ENCODE measurements at regions not wholly inside any gene's neighbourhood (a gene's known extent, or its start where the extent isn't known, plus 50 kb on each side); places are given as distances from the start of the nearest gene placed in this dataset.

DNA sequence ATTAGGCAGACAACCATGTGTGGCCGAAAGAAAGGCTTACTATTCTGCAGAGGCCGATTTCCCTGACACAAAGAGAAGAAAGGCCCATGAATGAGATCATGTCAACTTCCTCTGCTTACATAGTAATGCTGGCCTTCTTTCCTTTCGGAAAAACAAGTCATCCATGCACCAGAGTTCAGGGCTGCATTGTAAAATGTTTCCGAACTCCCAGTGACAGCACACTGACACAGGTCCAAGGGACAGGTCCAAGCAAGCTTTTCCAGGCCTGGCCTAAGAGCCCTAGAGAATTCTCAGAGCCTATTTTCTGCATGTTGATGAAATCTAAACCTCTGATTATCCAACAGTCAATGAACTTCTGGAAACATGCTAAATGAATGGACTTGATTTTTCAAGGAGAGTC lies 140.9 kb downstream of the ZNF608 start:
- TF ChIP-seq, protein P1, sequence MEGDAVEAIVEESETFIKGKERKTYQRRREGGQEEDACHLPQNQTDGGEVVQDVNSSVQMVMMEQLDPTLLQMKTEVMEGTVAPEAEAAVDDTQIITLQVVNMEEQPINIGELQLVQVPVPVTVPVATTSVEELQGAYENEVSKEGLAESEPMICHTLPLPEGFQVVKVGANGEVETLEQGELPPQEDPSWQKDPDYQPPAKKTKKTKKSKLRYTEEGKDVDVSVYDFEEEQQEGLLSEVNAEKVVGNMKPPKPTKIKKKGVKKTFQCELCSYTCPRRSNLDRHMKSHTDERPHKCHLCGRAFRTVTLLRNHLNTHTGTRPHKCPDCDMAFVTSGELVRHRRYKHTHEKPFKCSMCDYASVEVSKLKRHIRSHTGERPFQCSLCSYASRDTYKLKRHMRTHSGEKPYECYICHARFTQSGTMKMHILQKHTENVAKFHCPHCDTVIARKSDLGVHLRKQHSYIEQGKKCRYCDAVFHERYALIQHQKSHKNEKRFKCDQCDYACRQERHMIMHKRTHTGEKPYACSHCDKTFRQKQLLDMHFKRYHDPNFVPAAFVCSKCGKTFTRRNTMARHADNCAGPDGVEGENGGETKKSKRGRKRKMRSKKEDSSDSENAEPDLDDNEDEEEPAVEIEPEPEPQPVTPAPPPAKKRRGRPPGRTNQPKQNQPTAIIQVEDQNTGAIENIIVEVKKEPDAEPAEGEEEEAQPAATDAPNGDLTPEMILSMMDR (IDR thresholded peaks at IDR 0.05; ENCODE audit: control extremely low read depth in 1 of 3, insufficient read depth in 1 of 3, low read depth in 1 of 3, low read length in 3 of 3) = no peak
- no peak for TF ChIP-seq CHD1 (IDR thresholded peaks at IDR 0.05; ENCODE audit: low read depth, low read length)
- no peak for TF ChIP-seq HDAC2 (IDR thresholded peaks at IDR 0.05; ENCODE audit: borderline replicate concordance in 1 of 2, low read depth in 2 of 2, low read length in 2 of 2)
- TF ChIP-seq POLR2A (IDR thresholded peaks at IDR 0.05; ENCODE audit: control extremely low read depth in 1 of 2, low read depth in 2 of 2, low read length in 2 of 2) = no peak
- no peak for TF ChIP-seq POLR2AphosphoS5 (IDR thresholded peaks at IDR 0.05; ENCODE audit: low read depth, low read length)
- no peak for TF ChIP-seq JUN (IDR thresholded peaks at IDR 0.05; ENCODE audit: low read depth, low read length)
- TF ChIP-seq ZNF274 (IDR thresholded peaks at IDR 0.05; ENCODE audit: borderline replicate concordance, extremely low read depth, low read length) = no peak
- TF ChIP-seq TCF12 (IDR thresholded peaks at IDR 0.05; ENCODE audit: low read depth, low read length) = no peak
- TF ChIP-seq HDAC6 (IDR thresholded peaks at IDR 0.05; ENCODE audit: low read depth, low read length) = no peak
- no peak for TF ChIP-seq RAD21 (IDR thresholded peaks at IDR 0.05 in 1 of 2, conservative IDR thresholded peaks at IDR 0.05 in 1 of 2; ENCODE audit: low read depth in 2 of 2, low read length in 2 of 2)
- TF ChIP-seq CREB1 (IDR thresholded peaks at IDR 0.05) = no peak
- TF ChIP-seq EZH2 (IDR thresholded peaks at IDR 0.05; ENCODE audit: low read depth, low read length, severe bottlenecking) = no peak

Data from H1 (cell line).